ENCODE measurements at regions not wholly inside any gene's neighbourhood (a gene's known extent, or its start where the extent isn't known, plus 50 kb on each side); places are given as distances from the start of the nearest gene placed in this dataset.

GRCh38 chr1:239436286-239436685 lies 49.9 kb downstream of the CHRM3 start:
- H3K36me3 ChIP-seq (ENCODE audit: low read depth), result no peaks in the 10 kb centered on the region
- H3K4me1 ChIP-seq (ENCODE audit: insufficient read depth), result no peaks in the 10 kb centered on the region
- H3K4me2 ChIP-seq (ENCODE audit: unreplicated experiment), result no peak overlapping the region
- no peaks in the 10 kb centered on the region for H3K27me3 ChIP-seq (replicated peaks; ENCODE audit: insufficient read depth)
- H3K9ac ChIP-seq, result no peak overlapping the region
- H3F3A ChIP-seq (ENCODE audit: insufficient read depth), result no peaks in the 10 kb centered on the region
- H3K79me2 ChIP-seq (ENCODE audit: insufficient read depth), result no peaks in the 10 kb centered on the region
- no peak for TF ChIP-seq EZH2phosphoT487 (IDR thresholded peaks at IDR 0.05; ENCODE audit: insufficient read depth, low read depth)
- TF ChIP-seq EZH2 (IDR thresholded peaks at IDR 0.05; ENCODE audit: insufficient read depth, poor library complexity, severe bottlenecking), result no peak
- H3K9me2 ChIP-seq (ENCODE audit: insufficient read depth), result no peaks in the 10 kb centered on the region
- WGBS, 2 experiments (ENCODE audit: low coverage in 1 of 2, low lambda C conversion rate in 2 of 2, missing lambda C conversion rate in 2 of 2), result 36 to 38% methylated on average over 7 of the region's 7 CpGs
- no peak overlapping the region for H3K4me3 ChIP-seq
- no peak overlapping the region for H3K27ac ChIP-seq
- H4K20me1 ChIP-seq (ENCODE audit: insufficient read depth), result no peaks in the 10 kb centered on the region
- DNase-seq, result no peak
- no peaks in the 10 kb centered on the region for H3K9me3 ChIP-seq (ENCODE audit: low read depth)
- in situ Hi-C loops (cut with MboI), result no loop called here
- H2AFZ ChIP-seq, result no peak overlapping the region

GRCh38 chr1:239437822-239438221 lies 51.5 kb downstream of the CHRM3 start:
- Histone ChIP-seq H3K27ac (no peak overlapping the region), H3K36me3 (ENCODE audit: low read depth) (no peaks in the 10 kb centered on the region), H3K4me2 (ENCODE audit: unreplicated experiment) (no peak overlapping the region), H3K27me3 (replicated peaks; ENCODE audit: insufficient read depth) (no peaks in the 10 kb centered on the region), H3K9me3 (ENCODE audit: low read depth) (no peaks in the 10 kb centered on the region), H4K20me1 (ENCODE audit: insufficient read depth) (no peaks in the 10 kb centered on the region), H2AFZ (no peak overlapping the region), H3K9me2 (ENCODE audit: insufficient read depth) (no peaks in the 10 kb centered on the region), H3K4me3 (no peak overlapping the region), H3K4me1 (ENCODE audit: insufficient read depth) (no peaks in the 10 kb centered on the region), H3F3A (ENCODE audit: insufficient read depth) (no peaks in the 10 kb centered on the region), H3K9ac (no peak overlapping the region), H3K79me2 (ENCODE audit: insufficient read depth) (no peaks in the 10 kb centered on the region)
- no peak for DNase-seq
- TF ChIP-seq EZH2 (IDR thresholded peaks at IDR 0.05; ENCODE audit: insufficient read depth, poor library complexity, severe bottlenecking) (no peak), EZH2phosphoT487 (IDR thresholded peaks at IDR 0.05; ENCODE audit: insufficient read depth, low read depth) (no peak)
- in situ Hi-C loops (cut with MboI), result no loop called here

- H3K4me1 ChIP-seq (ENCODE audit: insufficient read depth), result no peaks in the 10 kb centered on the region
- WGBS, 2 experiments (ENCODE audit: low coverage in 1 of 2, low lambda C conversion rate in 2 of 2, missing lambda C conversion rate in 2 of 2), result 3 to 8% methylated on average over 1 of the region's 1 CpG
- no peak for DNase-seq
- H3K4me3 ChIP-seq, result no peak overlapping the region
- no peak overlapping the region for H3K9ac ChIP-seq
- no peak overlapping the region for H3K4me2 ChIP-seq (ENCODE audit: unreplicated experiment)
- no peaks in the 10 kb centered on the region for H3K27me3 ChIP-seq (replicated peaks; ENCODE audit: insufficient read depth)
- H3F3A ChIP-seq (ENCODE audit: insufficient read depth), result no peaks in the 10 kb centered on the region
- no peaks in the 10 kb centered on the region for H4K20me1 ChIP-seq (ENCODE audit: insufficient read depth)
- no peaks in the 10 kb centered on the region for H3K79me2 ChIP-seq (ENCODE audit: insufficient read depth)
- TF ChIP-seq EZH2phosphoT487 (IDR thresholded peaks at IDR 0.05; ENCODE audit: insufficient read depth, low read depth) (no peak), EZH2 (IDR thresholded peaks at IDR 0.05; ENCODE audit: insufficient read depth, poor library complexity, severe bottlenecking) (no peak)
- H3K27ac ChIP-seq, result no peak overlapping the region
- H3K9me3 ChIP-seq (ENCODE audit: low read depth), result no peaks in the 10 kb centered on the region
- no peaks in the 10 kb centered on the region for H3K36me3 ChIP-seq (ENCODE audit: low read depth)
- no peaks in the 10 kb centered on the region for H3K9me2 ChIP-seq (ENCODE audit: insufficient read depth)
- in situ Hi-C loops (cut with MboI), result no loop called here
- H2AFZ ChIP-seq, result no peak overlapping the region
Measured at GRCh38 chr1:239438891-239439290, 52.5 kb downstream of the CHRM3 start.

GRCh38 chr1:239443361-239443760 lies 57.0 kb downstream of the CHRM3 start:
- TF ChIP-seq EZH2 (IDR thresholded peaks at IDR 0.05; ENCODE audit: insufficient read depth, poor library complexity, severe bottlenecking), result no peak
- Histone ChIP-seq H3K36me3 (ENCODE audit: low read depth) (no peaks in the 10 kb centered on the region), H2AFZ (no peak overlapping the region), H3K9me2 (ENCODE audit: insufficient read depth) (no peaks in the 10 kb centered on the region), H3K4me1 (ENCODE audit: insufficient read depth) (no peaks in the 10 kb centered on the region), H3K27me3 (replicated peaks; ENCODE audit: insufficient read depth) (no peaks in the 10 kb centered on the region), H3K9me3 (ENCODE audit: low read depth) (no peaks in the 10 kb centered on the region), H4K20me1 (ENCODE audit: insufficient read depth) (no peaks in the 10 kb centered on the region), H3K4me2 (ENCODE audit: unreplicated experiment) (no peak overlapping the region), H3K4me3 (no peak overlapping the region), H3K9ac (no peak overlapping the region), H3F3A (ENCODE audit: insufficient read depth) (no peaks in the 10 kb centered on the region), H3K27ac (no peak overlapping the region), H3K79me2 (ENCODE audit: insufficient read depth) (no peaks in the 10 kb centered on the region)
- 2 to 3% methylated on average over 5 of the region's 5 CpGs for WGBS, 2 experiments (ENCODE audit: low coverage in 1 of 2, low lambda C conversion rate in 2 of 2, missing lambda C conversion rate in 2 of 2)
- DNase-seq, result no peak
- in situ Hi-C loops (cut with MboI), result no loop called here

- no peaks in the 10 kb centered on the region for H3K9me2 ChIP-seq (ENCODE audit: insufficient read depth)
Measured at GRCh38 chr1:239446611-239447010, 60.2 kb downstream of the CHRM3 start.

More at GRCh38 chr1:239446611-239447010, 60.2 kb downstream of the CHRM3 start:
- Histone ChIP-seq H3F3A (ENCODE audit: insufficient read depth) (no peaks in the 10 kb centered on the region), H3K4me3 (no peak overlapping the region), H3K4me1 (ENCODE audit: insufficient read depth) (no peaks in the 10 kb centered on the region), H3K79me2 (ENCODE audit: insufficient read depth) (no peaks in the 10 kb centered on the region), H4K20me1 (ENCODE audit: insufficient read depth) (no peaks in the 10 kb centered on the region), H3K36me3 (ENCODE audit: low read depth) (no peaks in the 10 kb centered on the region), H3K9me3 (ENCODE audit: low read depth) (no peaks in the 10 kb centered on the region), H3K9ac (no peak overlapping the region), H3K27me3 (replicated peaks; ENCODE audit: insufficient read depth) (no peaks in the 10 kb centered on the region), H3K4me2 (ENCODE audit: unreplicated experiment) (no peak overlapping the region), H3K27ac (no peak overlapping the region), H2AFZ (no peak overlapping the region)
- in situ Hi-C loops (cut with MboI), result no loop called here
- no peak for TF ChIP-seq EZH2phosphoT487 (IDR thresholded peaks at IDR 0.05; ENCODE audit: insufficient read depth, low read depth)
- no peak for TF ChIP-seq EZH2 (IDR thresholded peaks at IDR 0.05; ENCODE audit: insufficient read depth, poor library complexity, severe bottlenecking)
- DNase-seq, result no peak

Data from GM23248 (cell line).